Stimulated activated naive CD4-positive, alpha-beta T cell treated with Interleukin-2 at 50 U/mL for 16 hours (primary cell): ENCODE measurements at regions not wholly inside any gene's neighbourhood (a gene's known extent, or its start where the extent isn't known, plus 50 kb on each side); places are given as distances from the start of the nearest gene placed in this dataset.

Source experiments
- DNase-seq: peaks from one replicate; lab custom pipeline; 2025; lab: John Stamatoyannopoulos, UW

DNA sequence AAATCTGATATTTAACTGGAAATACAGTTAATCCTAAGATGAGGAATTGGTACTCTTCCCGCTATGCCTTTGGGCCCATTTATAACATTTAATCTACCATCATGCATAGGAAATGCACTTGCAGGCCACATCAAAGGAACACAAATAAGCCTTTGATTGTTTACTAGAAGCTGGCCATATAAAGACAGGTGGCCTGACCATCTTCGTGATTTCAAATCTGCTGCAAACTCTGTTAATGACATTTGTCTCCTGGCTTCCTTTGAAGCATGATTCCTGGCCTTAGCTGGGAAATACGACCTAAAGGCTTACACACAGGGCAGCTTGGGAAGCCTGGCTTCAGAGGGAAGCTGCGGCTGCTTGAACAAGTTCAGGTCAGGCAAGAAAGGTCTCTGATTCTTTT lies 552.1 kb downstream of the CDH26 start:
- DNase-seq = no peak

DNA sequence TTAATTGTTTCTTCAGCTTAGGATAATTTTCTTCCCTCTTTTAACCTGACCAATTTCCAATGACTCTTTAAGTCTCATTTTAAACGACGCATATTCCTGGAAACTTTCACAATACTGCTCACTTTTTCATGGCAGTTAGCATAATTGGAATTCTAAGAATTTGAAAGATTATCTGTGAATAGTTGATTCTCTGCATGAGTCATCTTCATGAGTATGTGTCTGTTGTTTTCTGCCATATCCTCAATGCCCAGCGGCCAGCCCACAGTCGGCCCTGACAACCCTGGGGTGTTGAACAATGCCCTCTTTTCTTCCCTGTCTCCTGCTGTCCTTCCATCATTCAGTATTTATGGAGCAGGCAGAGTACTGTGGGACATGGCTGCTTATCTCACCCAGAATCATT lies 554.2 kb downstream of the CDH26 start:
- DNase-seq = no peak

DNA sequence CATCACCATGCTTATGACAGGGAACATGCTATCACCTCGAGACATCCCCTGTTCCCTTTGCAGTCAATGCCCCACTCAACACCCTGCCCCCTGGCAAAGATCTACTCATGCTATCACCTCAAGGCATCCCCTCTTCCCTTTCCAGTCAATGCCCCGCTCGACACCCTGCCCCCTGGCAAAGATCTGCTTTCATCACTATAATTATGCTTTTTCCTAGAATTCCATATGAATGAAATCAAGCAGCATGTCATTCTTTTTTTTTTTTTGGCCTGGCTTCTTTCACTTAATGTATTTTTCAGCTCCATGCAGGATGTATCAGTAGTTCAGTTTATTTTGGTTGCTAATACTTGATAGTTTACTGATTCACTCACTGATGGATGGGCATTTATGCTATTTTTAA lies 554.9 kb downstream of the CDH26 start:
- DNase-seq = no peak

DNA sequence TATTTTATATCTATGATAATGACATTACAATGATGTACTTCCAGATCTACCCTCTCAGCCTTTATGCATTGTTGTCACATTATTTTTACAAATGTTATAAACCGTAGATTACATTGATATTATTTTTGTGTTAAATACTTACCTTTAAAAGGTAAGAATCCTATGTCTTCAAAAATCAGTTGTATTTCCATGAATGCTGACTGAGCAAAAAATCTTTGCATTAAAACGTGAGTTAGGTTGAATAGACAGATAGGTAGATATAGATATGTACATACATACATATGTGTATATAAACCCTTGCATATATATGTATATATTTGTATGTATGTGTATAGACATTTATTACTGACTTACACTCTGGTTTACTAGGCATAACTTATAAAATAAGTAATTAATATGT lies 558.2 kb downstream of the CDH26 start:
- no peak for DNase-seq

- DNase-seq = no peak
Measured at GRCh38 chr20:60518022-60518421, 559.8 kb downstream of the CDH26 start.

- DNase-seq = no peak
Measured at GRCh38 chr20:60525397-60525796, 567.2 kb downstream of the CDH26 start.

- no peak for DNase-seq
Measured at GRCh38 chr20:60527656-60528055, 569.4 kb downstream of the CDH26 start.

DNA sequence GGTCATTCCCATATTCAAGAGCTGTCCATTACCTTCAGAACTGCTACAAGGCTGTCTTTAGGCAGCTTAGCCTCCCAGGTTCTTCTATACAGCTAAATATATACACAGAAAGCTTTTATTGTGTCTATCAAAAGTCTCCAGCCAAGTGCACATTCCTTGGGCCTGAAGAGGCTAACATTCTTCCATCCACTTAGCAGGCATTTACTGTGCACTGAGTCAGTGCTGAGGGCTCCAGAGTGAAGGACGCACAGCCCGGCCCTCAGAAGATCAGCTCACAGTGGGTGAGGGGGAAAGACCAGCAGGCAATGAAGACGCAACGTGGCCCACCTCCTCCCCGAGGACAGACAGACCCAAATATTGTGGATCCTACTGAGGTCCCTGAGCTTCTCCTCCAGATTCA lies 569.9 kb downstream of the CDH26 start:
- no peak for DNase-seq

DNA sequence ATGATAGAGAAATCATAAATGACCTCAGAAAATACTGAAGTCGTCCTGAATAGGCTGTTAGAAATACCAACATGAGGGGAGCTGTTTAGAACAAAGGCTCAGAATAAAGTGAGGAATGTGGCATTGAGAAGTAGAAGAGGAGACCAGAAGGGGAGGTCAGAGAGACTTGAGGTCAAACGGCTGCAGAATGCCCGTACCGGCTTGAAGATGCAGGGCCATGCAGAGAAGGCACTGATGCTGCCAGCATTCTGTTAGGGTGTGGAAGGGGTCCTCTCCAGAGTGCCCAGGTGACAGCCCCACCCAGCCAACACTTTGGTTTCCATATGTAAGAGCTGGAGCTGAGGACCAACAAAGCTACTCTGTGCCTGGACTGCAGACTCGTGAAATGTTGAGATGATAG lies 570.9 kb downstream of the CDH26 start:
- DNase-seq = no peak

- no peak for DNase-seq
Measured at GRCh38 chr20:60535211-60535610, 577.0 kb downstream of the CDH26 start.

- no peak for DNase-seq
Measured at GRCh38 chr20:60540591-60540990, 582.4 kb downstream of the CDH26 start.

GRCh38 chr20:60541991-60542390 lies 583.8 kb downstream of the CDH26 start:
- DNase-seq = no peak

- no peak for DNase-seq
Measured at GRCh38 chr20:60543598-60543997, 585.4 kb downstream of the CDH26 start.

- DNase-seq = no peak
Measured at GRCh38 chr20:60553095-60553494, 594.9 kb downstream of the CDH26 start.

DNA sequence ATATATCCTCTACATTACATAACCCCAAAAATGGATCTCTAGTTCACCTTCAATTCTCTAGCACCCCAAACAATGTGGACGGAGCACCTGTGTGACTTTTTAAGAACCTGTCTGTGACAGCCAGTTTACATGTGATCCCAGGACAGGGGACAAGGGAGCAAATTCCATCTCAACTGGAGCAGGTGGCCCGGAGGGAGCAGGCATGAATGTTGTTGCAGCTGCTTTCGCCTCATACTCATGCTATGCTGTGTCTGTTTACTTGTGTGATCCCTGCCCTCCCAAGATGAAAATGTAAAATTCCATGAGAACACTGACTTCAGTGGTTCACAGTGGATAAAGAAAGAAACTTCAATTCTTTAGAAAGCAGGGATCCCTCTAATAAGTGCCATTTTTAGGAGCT lies 600.3 kb downstream of the CDH26 start:
- no peak for DNase-seq

DNA sequence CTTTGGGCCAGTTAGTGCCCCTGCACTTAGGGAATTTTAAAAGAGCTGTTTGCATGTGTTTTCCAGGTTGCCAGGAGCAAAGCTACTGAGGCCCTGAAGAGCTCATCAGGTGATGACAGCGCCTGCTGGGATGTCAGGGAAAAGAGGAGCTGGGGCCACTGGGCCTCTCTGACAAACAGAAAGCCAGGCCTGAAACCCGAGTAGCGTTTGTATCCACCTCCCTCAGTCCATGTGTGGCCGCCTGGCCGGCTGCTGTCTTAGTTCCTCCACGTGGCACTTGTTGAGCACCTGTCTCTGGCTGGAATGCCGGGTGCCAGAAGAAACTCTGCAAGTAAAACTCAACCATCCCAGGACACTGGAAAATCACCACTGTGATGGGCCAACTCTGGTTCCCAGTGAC lies 601.2 kb downstream of the CDH26 start:
- no peak for DNase-seq

DNA sequence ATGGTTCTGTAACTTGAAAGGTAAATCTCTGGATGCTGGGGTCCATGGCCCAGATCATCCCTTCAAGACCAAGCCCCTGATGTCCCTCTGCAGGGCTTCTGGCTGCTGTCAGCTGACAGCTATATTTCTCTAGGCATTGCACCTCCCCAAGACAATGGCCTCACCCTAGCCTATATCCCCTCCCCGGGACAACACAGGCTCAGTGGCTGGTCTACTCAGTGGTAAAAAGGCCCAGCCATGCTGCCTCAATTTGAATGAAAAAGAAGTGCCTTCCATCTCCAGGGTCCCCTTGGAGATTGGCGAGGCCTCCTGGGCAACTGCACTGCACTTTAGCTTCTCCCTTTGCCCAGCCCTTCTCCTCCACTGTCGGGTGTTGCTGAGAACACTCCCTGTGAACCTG lies 602.8 kb downstream of the CDH26 start:
- no peak for DNase-seq

GRCh38 chr20:60565083-60565482 lies 606.9 kb downstream of the CDH26 start:
- no peak for DNase-seq

GRCh38 chr20:60565551-60565950 lies 607.3 kb downstream of the CDH26 start:
- DNase-seq = no peak

- DNase-seq = no peak
Measured at GRCh38 chr20:60569116-60569515, 610.9 kb downstream of the CDH26 start.

DNA sequence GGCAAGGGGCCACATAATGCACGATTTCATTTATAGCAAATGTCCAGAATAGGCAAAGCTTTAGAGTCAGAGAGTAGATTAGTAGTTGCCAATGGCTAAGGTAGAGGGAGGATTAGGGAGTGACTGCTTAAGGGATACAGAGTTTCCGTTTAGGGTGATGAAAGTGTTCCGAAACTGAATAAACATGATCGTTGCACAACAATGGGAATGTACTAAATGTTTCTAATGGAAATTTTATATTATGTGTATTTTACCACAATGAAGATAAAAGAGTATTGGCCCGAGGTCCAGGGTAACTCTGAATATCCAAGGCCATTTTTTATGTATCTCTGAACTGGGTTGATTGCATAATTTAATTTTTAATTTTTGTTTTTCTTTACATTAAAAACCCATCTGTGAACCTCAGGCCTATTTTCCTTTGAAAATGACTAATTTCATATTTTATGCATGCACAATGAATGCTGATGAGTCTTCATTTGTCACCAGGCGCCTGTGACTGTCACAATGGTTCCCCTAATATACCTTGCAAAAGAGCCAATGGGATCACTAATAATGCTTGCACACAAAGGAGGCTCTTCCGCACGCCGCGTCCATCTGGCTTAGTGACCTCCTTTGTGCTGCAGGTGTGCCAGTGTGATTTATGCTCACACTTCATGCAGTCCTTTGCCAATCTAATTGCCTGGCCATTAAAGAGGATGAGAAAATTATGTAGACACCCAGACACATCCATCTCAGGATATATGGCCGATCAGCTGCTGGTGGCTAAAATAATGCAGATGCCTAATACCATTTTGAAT lies 612.5 kb downstream of the CDH26 start:
- no peak for DNase-seq

DNA sequence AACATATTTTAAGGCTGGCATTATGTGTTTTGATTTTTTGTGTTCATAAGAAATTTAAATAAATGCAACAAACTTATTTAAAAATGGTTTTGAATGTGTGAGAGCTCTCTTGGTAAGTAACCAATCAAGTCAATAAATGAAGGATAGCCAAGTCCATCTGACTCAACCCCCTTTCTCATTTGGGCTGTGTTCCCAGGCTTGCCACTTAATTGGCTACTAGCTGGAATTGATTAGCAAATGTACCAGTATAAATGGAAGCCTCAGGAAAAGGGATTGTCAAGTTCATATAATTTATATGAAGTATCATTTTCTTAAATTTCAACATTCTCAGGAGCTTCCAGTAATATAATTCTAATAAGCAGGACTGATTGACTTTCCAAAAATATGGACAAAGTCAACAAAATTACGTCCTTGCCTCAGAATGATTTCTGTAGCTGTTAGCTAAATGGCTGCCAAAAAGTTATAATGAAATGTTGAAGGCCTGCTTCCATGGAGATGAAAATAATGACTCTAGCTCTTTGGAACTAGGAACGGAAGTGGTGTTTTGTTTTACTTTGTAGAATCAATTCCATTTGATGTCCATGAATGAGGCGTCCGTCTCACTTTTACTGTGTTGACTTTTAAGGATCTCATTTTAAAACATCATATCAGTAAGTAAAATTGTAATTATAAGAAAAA lies 614.9 kb downstream of the CDH26 start:
- no peak for DNase-seq

- no peak for DNase-seq
Measured at GRCh38 chr20:60576236-60576635, 618.0 kb downstream of the CDH26 start.
